GM12878 (cell line): ENCODE measurements at regions not wholly inside any gene's neighbourhood (a gene's known extent, or its start where the extent isn't known, plus 50 kb on each side); places are given as distances from the start of the nearest gene placed in this dataset.

Experiments used
- ATAC-seq: fragments of 200-7000 bp; cut with Tn5 transposase; 3 replicates; pipeline ENCODE4 v1.9.1; 2020; ENCODE audit warnings: mild to moderate bottlenecking, moderate library complexity
- BruUV-seq: library from RNA; stranded (reverse); fragments of 400-500 nt; replicated peaks from 2 replicates; lab custom pipeline; 2021; lab: Mats Ljungman, UMichigan
- CTCF ChIA-PET: fragments of 300-600 bp; sonication (Branson Sonifier 250); formaldehyde crosslinking; extraction: SDS; loops from one replicate; lab custom pipeline; 2021; ENCODE audit warnings: inconsistent platforms; lab: Yijun Ruan, JAX
- POLR2A ChIA-PET: fragments of 350-600 bp; formaldehyde crosslinking; extraction: SDS; loops from one replicate; lab custom pipeline; 2021; ENCODE audit warnings: inconsistent platforms; lab: Charles Lee
- RAD21 ChIA-PET: fragments of 300-600 bp; sonication (Branson Sonifier 250); formaldehyde crosslinking; loops from one replicate; lab custom pipeline; 2023; ENCODE audit warnings: antibody characterized with exemption; ENCODE audit not compliant: unreplicated experiment; lab: Charles Lee
- SMC1A ChIA-PET: fragments of 300-600 bp; sonication (Branson Sonifier 250); formaldehyde crosslinking; loops from one replicate; lab custom pipeline; 2023; ENCODE audit not compliant: unreplicated experiment, uncharacterized antibody; lab: Charles Lee
- DNase-seq: peaks from one replicate; pipeline ENCODE4 v3.0.0-alpha.2; 2011; ENCODE audit warnings: low read depth, low spot score
- FAIRE-seq: peaks from 3 replicates; lab custom pipeline; 2011; peaks lifted over from hg19 to GRCh38; lab: Jason Lieb, UNC
- H2AFZ ChIP-seq: 2 replicates; pipeline ENCODE4 v1.6.0; 2011; ENCODE audit warnings: low read depth, low read length, control low read depth; ENCODE audit not compliant: control insufficient read depth
- H3K27ac ChIP-seq: 2 replicates; pipeline ENCODE4 v1.5.1; 2011; ENCODE audit warnings: control low read depth; ENCODE audit not compliant: control insufficient read depth, insufficient read depth
- H3K27me3 ChIP-seq, 2 experiments: replicated peaks in 1 of 2; 2 replicates each; pipeline versions ENCODE4 v1.6.0 to v1.6.1; 2011; ENCODE audit warnings: low read length in 1 of 2; ENCODE audit not compliant: control insufficient read depth in 2 of 2, insufficient read depth in 2 of 2
- H3K36me3 ChIP-seq, 2 experiments: 2 replicates each; pipeline ENCODE4 v1.5.1; 2011; ENCODE audit warnings: low read length in 1 of 2; ENCODE audit not compliant: control insufficient read depth in 2 of 2, insufficient read depth in 2 of 2
- H3K4me1 ChIP-seq: 2 replicates; pipeline ENCODE4 v1.6.1; 2011; ENCODE audit warnings: mild to moderate bottlenecking, low read length, moderate library complexity, mixed read lengths; ENCODE audit not compliant: control insufficient read depth, insufficient read depth
- H3K4me2 ChIP-seq: 2 replicates; pipeline ENCODE4 v1.6.0; 2011; ENCODE audit warnings: control low read depth; ENCODE audit not compliant: control insufficient read depth, insufficient read depth
- H3K4me3 ChIP-seq: fragments of 200-600 bp; sonication (generic); 2 replicates; pipeline ENCODE4 v1.5.1; 2016
- H3K79me2 ChIP-seq: 2 replicates; pipeline ENCODE4 v1.6.0; 2011; ENCODE audit warnings: low read length; ENCODE audit not compliant: control insufficient read depth, insufficient read depth
- H3K9ac ChIP-seq: 2 replicates; pipeline ENCODE4 v1.8.0; 2011; ENCODE audit warnings: low read length, control low read depth, mixed read lengths; ENCODE audit not compliant: control insufficient read depth, insufficient read depth
- H3K9me3 ChIP-seq: replicated peaks from 3 replicates; pipeline ENCODE4 v1.5.1; 2011; ENCODE audit warnings: mild to moderate bottlenecking, low read length; ENCODE audit not compliant: control insufficient read depth, insufficient read depth
- H4K20me1 ChIP-seq: 2 replicates; pipeline ENCODE4 v1.6.0; 2011; ENCODE audit not compliant: control insufficient read depth, insufficient read depth
- CBFB ChIP-seq: IDR thresholded peaks from 2 replicates; pipeline ENCODE4 v1.6.1; 2016; ENCODE audit warnings: antibody characterized with exemption, low read depth
- CTCF ChIP-seq, 3 experiments: IDR thresholded peaks in 2 of 3; conservative IDR thresholded peaks in 1 of 3; 2 replicates each; pipeline ENCODE4 v1.5.1; 2011; ENCODE audit warnings: low read depth in 3 of 3, low read length in 3 of 3, mild to moderate bottlenecking in 3 of 3, control low read depth in 2 of 3, moderate library complexity in 2 of 3, inconsistent platforms in 1 of 3, mixed read lengths in 1 of 3; ENCODE audit not compliant: control insufficient read depth in 2 of 3, insufficient read depth in 1 of 3; ENCODE audit errors: extremely low read depth in 1 of 3
- E4F1 ChIP-seq: fragments of 450-650 bp; IDR thresholded peaks from 2 replicates; pipeline ENCODE4 v1.6.1; 2018; ENCODE audit warnings: borderline replicate concordance, mild to moderate bottlenecking; ENCODE audit not compliant: partially characterized antibody
- MTA3 ChIP-seq: IDR thresholded peaks from 2 replicates; pipeline ENCODE4 v1.6.1; 2012; ENCODE audit warnings: low read length, inconsistent platforms, borderline replicate concordance
- NRF1 ChIP-seq: conservative IDR thresholded peaks from 2 replicates; pipeline ENCODE4 v1.6.1; 2011; ENCODE audit warnings: mild to moderate bottlenecking, low read depth, low read length, improper control_type of control experiment
- POLR2AphosphoS2 ChIP-seq: IDR thresholded peaks from 2 replicates; pipeline ENCODE4 v1.6.1; 2011; ENCODE audit warnings: low read depth, mild to moderate bottlenecking, low read length, improper control_type of control experiment, moderate library complexity
- SMC3 ChIP-seq: IDR thresholded peaks from 2 replicates; pipeline ENCODE4 v1.6.1; 2011; ENCODE audit warnings: low read length, improper control_type of control experiment, borderline replicate concordance
- SUPT20H ChIP-seq: IDR thresholded peaks from 2 replicates; pipeline ENCODE4 v1.6.1; 2011; ENCODE audit warnings: low read depth, mild to moderate bottlenecking, low read length, moderate library complexity, borderline replicate concordance; ENCODE audit not compliant: control insufficient read depth
- ZBED1 ChIP-seq: IDR thresholded peaks from 2 replicates; pipeline ENCODE4 v1.6.1; 2016; ENCODE audit warnings: borderline replicate concordance
- WGBS: methylation state at CpG from one replicate; pipeline ENCODE4 v1.1.6; 2016; ENCODE audit warnings: low lambda C conversion rate; ENCODE audit not compliant: insufficient replicate concordance, insufficient coverage; ENCODE audit errors: missing lambda C conversion rate; 5-methylcytosine and 5-hydroxymethylcytosine counted together
- in situ Hi-C: fragments of 300-500 bp; cut with MboI; formaldehyde crosslinking; loops from 9 replicates; pipeline ENCODE4 v1.14.3; 2018; ENCODE audit warnings: mixed read lengths
- intact Hi-C: fragments of 100-400 bp; cut with micrococcal nuclease; formaldehyde crosslinking; loops from one replicate; pipeline ENCODE4 v1.14.2; 2022; ENCODE audit not compliant: unreplicated experiment
- TF ChIP-seq, protein P1 (sequence below): IDR thresholded peaks from 2 replicates; pipeline ENCODE4 v1.6.1; 2011; ENCODE audit warnings: borderline replicate concordance, low read depth, mild to moderate bottlenecking, moderate library complexity, mixed read lengths, low read length; ENCODE audit not compliant: insufficient read depth; ENCODE audit errors: extremely low read length

DNA sequence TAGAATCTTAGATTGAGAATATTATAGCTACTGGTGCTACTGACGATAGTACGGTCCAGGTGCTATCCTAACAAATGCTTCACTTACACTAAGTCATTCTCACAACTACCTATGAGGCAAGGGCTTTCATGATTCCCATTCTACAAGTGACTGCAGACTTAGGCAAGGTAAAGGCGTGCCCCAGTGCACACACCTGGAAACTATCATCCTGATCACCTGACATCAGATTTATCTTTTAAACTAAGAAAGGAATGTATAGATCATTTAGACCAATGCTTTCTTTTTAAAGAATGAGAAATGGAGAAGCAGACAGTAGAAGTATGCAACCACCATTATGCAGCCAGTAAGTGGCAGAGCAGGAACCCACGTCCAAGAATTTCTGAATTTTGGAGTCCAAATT, 59.2 kb upstream of the LRRN1 start:
- Histone ChIP-seq H4K20me1 (no peaks in the 10 kb centered on the region), H3K4me2 (no peak overlapping the region), H3K79me2 (no peaks in the 10 kb centered on the region), H3K36me3 (no peaks in the 10 kb centered on the region), H3K27me3 (no peaks in the 10 kb centered on the region; a peak in 2 of 4 replicates), H3K27ac (no peak overlapping the region), H3K9me3 (no peaks in the 10 kb centered on the region; the same call in 2 of the 3 replicates), H3K4me1 (no peaks in the 10 kb centered on the region), H2AFZ (no peak overlapping the region), H3K9ac (no peak overlapping the region), H3K4me3 (no peak overlapping the region)
- SMC1A ChIA-PET, result interaction anchor here (0.6 to 1.2 kb wide), 2 partner anchors 16 to 124 kb away, joined by 3 to 4 read pairs; no protein-coding TSS in a partner anchor
- CTCF ChIA-PET, result no interaction called here
- ATAC-seq (no peak), DNase-seq (no peak), FAIRE-seq (no peak)
- no TSS peak for BruUV-seq
- TF ChIP-seq NRF1, result no peak
- no peak for TF ChIP-seq CBFB
- TF ChIP-seq, protein P1, sequence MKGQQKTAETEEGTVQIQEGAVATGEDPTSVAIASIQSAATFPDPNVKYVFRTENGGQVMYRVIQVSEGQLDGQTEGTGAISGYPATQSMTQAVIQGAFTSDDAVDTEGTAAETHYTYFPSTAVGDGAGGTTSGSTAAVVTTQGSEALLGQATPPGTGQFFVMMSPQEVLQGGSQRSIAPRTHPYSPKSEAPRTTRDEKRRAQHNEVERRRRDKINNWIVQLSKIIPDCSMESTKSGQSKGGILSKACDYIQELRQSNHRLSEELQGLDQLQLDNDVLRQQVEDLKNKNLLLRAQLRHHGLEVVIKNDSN, result no peak
- TF ChIP-seq ZBED1, result no peak
- 1% methylated on average over 4 of the region's 4 CpGs for WGBS
- in situ Hi-C loops (no loop called here), intact Hi-C loops (no loop called here)
- POLR2A ChIA-PET, result no interaction called here
- RAD21 ChIA-PET, result no interaction called here

GRCh38 chr3:3739330-3740060, 59.7 kb upstream of the LRRN1 start:
- 54% methylated on average over 9 of the region's 9 CpGs for WGBS
- no peaks in the 10 kb centered on the region for H3K4me1 ChIP-seq
- ChIA-PET POLR2A (no interaction called here), SMC1A (interaction anchor here (0.6 to 1.2 kb wide), 2 partner anchors 17 to 123 kb away, joined by 3 to 4 read pairs; no protein-coding TSS in a partner anchor), RAD21 (no interaction called here), CTCF (no interaction called here)
- H3K36me3 ChIP-seq, result no peaks in the 10 kb centered on the region
- DNase-seq (no peak), FAIRE-seq (no peak), ATAC-seq (no peak)
- H4K20me1 ChIP-seq, result no peaks in the 10 kb centered on the region
- no peak overlapping the region for H3K27ac ChIP-seq
- intact Hi-C loops, result no loop called here
- no peaks in the 10 kb centered on the region for H3K9me3 ChIP-seq
- H3K4me2 ChIP-seq, result no peak overlapping the region
- no peaks in the 10 kb centered on the region for H3K79me2 ChIP-seq
- in situ Hi-C loops, result no loop called here
- H3K27me3 ChIP-seq, result no peaks in the 10 kb centered on the region; a peak in 2 of 4 replicates
- H3K4me3 ChIP-seq, result no peak overlapping the region
- H3K9ac ChIP-seq, result no peak overlapping the region
- BruUV-seq, result no TSS peak
- no peak overlapping the region for H2AFZ ChIP-seq
- TF ChIP-seq E4F1 (no peak), MTA3 (no peak), SUPT20H (no peak), POLR2AphosphoS2 (no peak), CTCF (IDR thresholded peaks at IDR 0.05 in 2 of 3, conservative IDR thresholded peaks at IDR 0.05 in 1 of 3; ENCODE audit: control insufficient read depth in 2 of 3, extremely low read depth in 1 of 3, insufficient read depth in 1 of 3, low read depth in 3 of 3, low read length in 3 of 3) (no peak), SMC3 (no peak)
